GM18858 (cell line): ENCODE measurements at regions not wholly inside any gene's neighbourhood (a gene's known extent, or its start where the extent isn't known, plus 50 kb on each side); places are given as distances from the start of the nearest gene placed in this dataset.
"Not testable (repeated sequence)": the region's sequence is repeated elsewhere in the genome, so short reads cannot be mapped to it uniquely, and the experiment has no call there.

Experiments
- ATAC-seq: cut with Tn5 transposase; IDR thresholded peaks from one replicate; pipeline ENCODE4 v1.9.1; 2021; ENCODE audit not compliant: unreplicated experiment

GRCh38 chr20:5395932-5396727, 79.4 kb upstream of the PROKR2 start:
- ATAC-seq: no peak

GRCh38 chr20:5393218-5393870, 76.6 kb upstream of the PROKR2 start:
- no peak for ATAC-seq

GRCh38 chr20:5390720-5391119, 74.0 kb upstream of the PROKR2 start:
- ATAC-seq: no peak

- not testable (repeated sequence) for ATAC-seq
These were observed 70.1 kb upstream of the PROKR2 start for GRCh38 chr20:5386846-5387245.

- not testable (repeated sequence) for ATAC-seq
These were observed 64.8 kb upstream of the PROKR2 start for GRCh38 chr20:5381527-5381926.

GRCh38 chr20:5377484-5377883, 60.7 kb upstream of the PROKR2 start:
- no peak for ATAC-seq

- no peak for ATAC-seq
These were observed 59.5 kb upstream of the PROKR2 start for GRCh38 chr20:5376228-5376627.

- no peak for ATAC-seq
These were observed 57.4 kb upstream of the PROKR2 start for GRCh38 chr20:5374171-5374570.

GRCh38 chr20:5372371-5372770, 55.6 kb upstream of the PROKR2 start:
- ATAC-seq: no peak

- no peak for ATAC-seq
These were observed 52.9 kb upstream of the PROKR2 start for GRCh38 chr20:5369629-5370028.
